Stimulated activated CD8-positive, alpha-beta memory T cell treated with anti-CD3 and anti-CD28 coated beads, Interleukin-15, amount 100 ng/mL, for 4 hours (primary cell): ENCODE measurements at regions not wholly inside any gene's neighbourhood (a gene's known extent, or its start where the extent isn't known, plus 50 kb on each side); places are given as distances from the start of the nearest gene placed in this dataset.

Experiments used
- DNase-seq, 2 donors: peaks; one replicate each; pipeline ENCODE4 v3.0.0-alpha.2; 2020; ENCODE audit warnings: low read depth in 2 of 2

- no peak for DNase-seq
Measured at GRCh38 chr3:10555263-10555662, 49.9 kb upstream of the ATP2B2 start.

- DNase-seq, result no peak
Measured at GRCh38 chr3:10556312-10556711, 50.9 kb upstream of the ATP2B2 start.

GRCh38 chr3:10557250-10557649, 51.9 kb upstream of the ATP2B2 start:
- no peak for DNase-seq

GRCh38 chr3:10557781-10558373, 52.5 kb upstream of the ATP2B2 start:
- DNase-seq, result no peak

- no peak for DNase-seq
Measured at GRCh38 chr3:10558736-10559135, 53.4 kb upstream of the ATP2B2 start.

GRCh38 chr3:10560060-10560861, 54.9 kb upstream of the ATP2B2 start:
- no peak for DNase-seq

GRCh38 chr3:10561162-10561945, 56.0 kb upstream of the ATP2B2 start:
- DNase-seq, result no peak

GRCh38 chr3:10561946-10562560, 56.7 kb upstream of the ATP2B2 start:
- no peak for DNase-seq

- DNase-seq, result no peak
Measured at GRCh38 chr3:10563396-10563795, 58.0 kb upstream of the ATP2B2 start.

- no peak for DNase-seq
Measured at GRCh38 chr3:10565814-10566213, 60.4 kb upstream of the ATP2B2 start.

- DNase-seq, result no peak
Measured at GRCh38 chr3:10566451-10566850, 61.1 kb upstream of the ATP2B2 start.

GRCh38 chr3:10568549-10568948, 63.2 kb upstream of the ATP2B2 start:
- DNase-seq, result no peak

- DNase-seq, result no peak
Measured at GRCh38 chr3:10570196-10570946, 65.0 kb upstream of the ATP2B2 start.

- DNase-seq, result no peak
Measured at GRCh38 chr3:10574101-10574620, 68.8 kb upstream of the ATP2B2 start.

GRCh38 chr3:10575601-10576160, 70.3 kb upstream of the ATP2B2 start:
- no peak for DNase-seq

- DNase-seq, result no peak
Measured at GRCh38 chr3:10577486-10577885, 72.1 kb upstream of the ATP2B2 start.

- no peak for DNase-seq
Measured at GRCh38 chr3:10580426-10580825, 75.0 kb upstream of the ATP2B2 start.

GRCh38 chr3:10581251-10581650, 75.9 kb upstream of the ATP2B2 start:
- no peak for DNase-seq

GRCh38 chr3:10581716-10582115, 76.3 kb upstream of the ATP2B2 start:
- no peak for DNase-seq

- no peak for DNase-seq
Measured at GRCh38 chr3:10582733-10583132, 77.3 kb upstream of the ATP2B2 start.
